SU-DHL-6 (cell line): ENCODE measurements at regions not wholly inside any gene's neighbourhood (a gene's known extent, or its start where the extent isn't known, plus 50 kb on each side); places are given as distances from the start of the nearest gene placed in this dataset.

Experiments used
- EZH2phosphoT487 ChIP-seq: fragments of 200-600 bp; sonication (generic), shearing (Covaris generic); conservative IDR thresholded peaks from 2 replicates; pipeline ENCODE4 v1.6.1; 2018; ENCODE audit warnings: mild to moderate bottlenecking, antibody characterized with exemption, low read length, moderate library complexity, mixed read lengths
- TF ChIP-seq, protein P1 (sequence below): fragments of 200-600 bp; sonication (generic); IDR thresholded peaks from one replicate; pipeline ENCODE4 v1.5.1; 2017; ENCODE audit warnings: antibody characterized with exemption, mild to moderate bottlenecking, low read length, moderate library complexity; ENCODE audit not compliant: insufficient read depth, poor library complexity, severe bottlenecking

GRCh38 chr1:103283841-103284669, 175.7 kb upstream of the COL11A1 start:
- TF ChIP-seq, protein P1, sequence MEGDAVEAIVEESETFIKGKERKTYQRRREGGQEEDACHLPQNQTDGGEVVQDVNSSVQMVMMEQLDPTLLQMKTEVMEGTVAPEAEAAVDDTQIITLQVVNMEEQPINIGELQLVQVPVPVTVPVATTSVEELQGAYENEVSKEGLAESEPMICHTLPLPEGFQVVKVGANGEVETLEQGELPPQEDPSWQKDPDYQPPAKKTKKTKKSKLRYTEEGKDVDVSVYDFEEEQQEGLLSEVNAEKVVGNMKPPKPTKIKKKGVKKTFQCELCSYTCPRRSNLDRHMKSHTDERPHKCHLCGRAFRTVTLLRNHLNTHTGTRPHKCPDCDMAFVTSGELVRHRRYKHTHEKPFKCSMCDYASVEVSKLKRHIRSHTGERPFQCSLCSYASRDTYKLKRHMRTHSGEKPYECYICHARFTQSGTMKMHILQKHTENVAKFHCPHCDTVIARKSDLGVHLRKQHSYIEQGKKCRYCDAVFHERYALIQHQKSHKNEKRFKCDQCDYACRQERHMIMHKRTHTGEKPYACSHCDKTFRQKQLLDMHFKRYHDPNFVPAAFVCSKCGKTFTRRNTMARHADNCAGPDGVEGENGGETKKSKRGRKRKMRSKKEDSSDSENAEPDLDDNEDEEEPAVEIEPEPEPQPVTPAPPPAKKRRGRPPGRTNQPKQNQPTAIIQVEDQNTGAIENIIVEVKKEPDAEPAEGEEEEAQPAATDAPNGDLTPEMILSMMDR, result no peak
- TF ChIP-seq EZH2phosphoT487, result no peak
